Left ventricle myocardium inferior (tissue), 1 donor: ENCODE measurements at regions not wholly inside any gene's neighbourhood (a gene's known extent, or its start where the extent isn't known, plus 50 kb on each side); places are given as distances from the start of the nearest gene placed in this dataset.

Source experiments
- DNase-seq: peaks from one replicate; pipeline ENCODE4 v3.0.0-alpha.2; 2020
- H3K27ac ChIP-seq: fragments of 200-600 bp; replicated peaks from 2 replicates; pipeline ENCODE4 v1.8.0; 2021
- H3K27me3 ChIP-seq: fragments of 200-600 bp; 2 replicates; pipeline ENCODE4 v1.8.0; 2021; ENCODE audit warnings: low read depth
- H3K36me3 ChIP-seq: fragments of 200-600 bp; 2 replicates; pipeline ENCODE4 v1.8.0; 2021
- H3K4me1 ChIP-seq: fragments of 200-600 bp; 2 replicates; pipeline ENCODE4 v1.8.0; 2021
- H3K4me3 ChIP-seq: fragments of 200-600 bp; 2 replicates; pipeline ENCODE4 v1.8.0; 2021; ENCODE audit warnings: mild to moderate bottlenecking, moderate library complexity
- H3K9me3 ChIP-seq: fragments of 200-600 bp; replicated peaks from 2 replicates; pipeline ENCODE4 v1.8.0; 2021
- CTCF ChIP-seq: fragments of 200-600 bp; IDR thresholded peaks from 2 replicates; pipeline ENCODE4 v1.8.0; 2021; ENCODE audit warnings: antibody characterized with exemption, mild to moderate bottlenecking, borderline replicate concordance
- intact Hi-C: fragments of 100-400 bp; cut with micrococcal nuclease; formaldehyde crosslinking; loops from one replicate; pipeline ENCODE4 v1.11.0; 2022
- donor health status: DM: no; HTN: yes; CAD: no; lungs with severe emphysema.

- Histone ChIP-seq H3K4me1 (no peaks in the 10 kb centered on the region), H3K27me3 (no peaks in the 10 kb centered on the region), H3K9me3 (no peaks in the 10 kb centered on the region), H3K27ac (no peak overlapping the region), H3K4me3 (no peak overlapping the region), H3K36me3 (no peaks in the 10 kb centered on the region)
- no peak for DNase-seq
- TF ChIP-seq CTCF, result no peak
- intact Hi-C loops, result no loop called here
Measured at GRCh38 chr18:44500808-44501610, 179.7 kb upstream of the SETBP1 start.

GRCh38 chr18:44502221-44502620 is 178.5 kb upstream of the SETBP1 start:
- Histone ChIP-seq H3K9me3 (no peaks in the 10 kb centered on the region), H3K27me3 (no peaks in the 10 kb centered on the region), H3K4me1 (no peaks in the 10 kb centered on the region), H3K4me3 (no peak overlapping the region), H3K36me3 (no peaks in the 10 kb centered on the region), H3K27ac (no peak overlapping the region)
- no peak for TF ChIP-seq CTCF
- intact Hi-C loops, result no loop called here
- DNase-seq, result no peak

- no peaks in the 10 kb centered on the region for H3K9me3 ChIP-seq
- no peaks in the 10 kb centered on the region for H3K27me3 ChIP-seq
- H3K4me1 ChIP-seq, result no peaks in the 10 kb centered on the region
- H3K36me3 ChIP-seq, result no peaks in the 10 kb centered on the region
- no peak for TF ChIP-seq CTCF
- no peak overlapping the region for H3K4me3 ChIP-seq
- no peak overlapping the region for H3K27ac ChIP-seq
- intact Hi-C loops, result no loop called here
- no peak for DNase-seq
Measured at GRCh38 chr18:44502790-44503189, 177.9 kb upstream of the SETBP1 start.

- DNase-seq, result no peak
- Histone ChIP-seq H3K4me3 (no peak overlapping the region), H3K27ac (no peak overlapping the region), H3K36me3 (no peaks in the 10 kb centered on the region), H3K9me3 (no peaks in the 10 kb centered on the region), H3K27me3 (no peaks in the 10 kb centered on the region), H3K4me1 (no peaks in the 10 kb centered on the region)
- no peak for TF ChIP-seq CTCF
- intact Hi-C loops, result no loop called here
Measured at GRCh38 chr18:44503854-44504253, 176.8 kb upstream of the SETBP1 start.

GRCh38 chr18:44507729-44508325 is 172.9 kb upstream of the SETBP1 start:
- peaks cover under 1% of the 10 kb centered on the region for H3K27me3 ChIP-seq
- no peak overlapping the region for H3K4me3 ChIP-seq
- H3K9me3 ChIP-seq, result no peaks in the 10 kb centered on the region
- intact Hi-C loops, result no loop called here
- no peaks in the 10 kb centered on the region for H3K4me1 ChIP-seq
- H3K27ac ChIP-seq, result no peak overlapping the region
- TF ChIP-seq CTCF, result no peak
- no peaks in the 10 kb centered on the region for H3K36me3 ChIP-seq
- DNase-seq, result peak; percentile 18
